H1 (cell line): ENCODE measurements at regions not wholly inside any gene's neighbourhood (a gene's known extent, or its start where the extent isn't known, plus 50 kb on each side); places are given as distances from the start of the nearest gene placed in this dataset.

Source experiments
- CTCF ChIA-PET: fragments of 300-600 bp; sonication (Branson Sonifier 250); formaldehyde crosslinking; loops from one replicate; lab custom pipeline; 2021; ENCODE audit not compliant: partially characterized antibody; lab: Charles Lee
- POLR2A ChIA-PET: fragments of 300-600 bp; sonication (Branson Sonifier 250); formaldehyde crosslinking; loops from one replicate; lab custom pipeline; 2021; ENCODE audit warnings: inconsistent platforms; ENCODE audit not compliant: partially characterized antibody; lab: Charles Lee
- DNase-seq, 2 experiments: peaks; one replicate each; pipeline versions ENCODE4 v3.0.0 to v3.0.0-alpha.2; 2010 to 2022; ENCODE audit warnings: low spot score in 2 of 2, low read depth in 1 of 2, mixed read lengths in 1 of 2
- FAIRE-seq: peaks from 2 replicates; lab custom pipeline; 2011; peaks lifted over from hg19 to GRCh38; lab: Jason Lieb, UNC
- H2AFZ ChIP-seq: 2 replicates; pipeline ENCODE4 v1.8.1; 2012; ENCODE audit warnings: low read length, inconsistent platforms
- H2AK5ac ChIP-seq: 2 replicates; pipeline ENCODE4 v1.6.1; 2013; ENCODE audit warnings: low read depth, low read length
- H2BK120ac ChIP-seq: replicated peaks from 2 replicates; pipeline ENCODE3; 2013; ENCODE audit warnings: low read depth, low read length, inconsistent platforms
- H2BK12ac ChIP-seq: 2 replicates; pipeline ENCODE4 v1.6.1; 2013; ENCODE audit warnings: low read depth, low read length
- H2BK15ac ChIP-seq: 2 replicates; pipeline ENCODE4 v1.6.1; 2013; ENCODE audit warnings: low read length
- H2BK20ac ChIP-seq: 2 replicates; pipeline ENCODE4 v1.6.1; 2013; ENCODE audit warnings: low read length
- H2BK5ac ChIP-seq: 2 replicates; pipeline ENCODE4 v1.6.1; 2013; ENCODE audit warnings: low read depth, low read length
- H3K14ac ChIP-seq: 2 replicates; pipeline ENCODE4 v1.6.1; 2013; ENCODE audit warnings: inconsistent platforms; ENCODE audit not compliant: insufficient read length
- H3K18ac ChIP-seq: 2 replicates; pipeline ENCODE4 v1.6.1; 2013; ENCODE audit warnings: low read length; ENCODE audit errors: extremely low read depth
- H3K23ac ChIP-seq: 2 replicates; pipeline ENCODE4 v1.6.1; 2013; ENCODE audit warnings: inconsistent platforms; ENCODE audit not compliant: insufficient read length
- H3K23me2 ChIP-seq: 2 replicates; pipeline ENCODE4 v1.6.1; 2013; ENCODE audit warnings: low read depth, low read length
- H3K27ac ChIP-seq: 2 replicates; pipeline ENCODE4 v1.6.1; 2011; ENCODE audit warnings: low read depth, low read length, inconsistent platforms
- H3K27me3 ChIP-seq, 4 experiments: replicated peaks in 1 of 4; 1 replicate in 1 of 4; 2 replicates in 3 of 4; pipeline versions ENCODE4 v1.6.1 to v1.8.1; 2011 to 2013; ENCODE audit warnings: low read length in 3 of 4, mild to moderate bottlenecking in 3 of 4, inconsistent platforms in 2 of 4, mixed read lengths in 2 of 4, moderate library complexity in 1 of 4; ENCODE audit not compliant: control insufficient read depth in 3 of 4, insufficient read depth in 3 of 4; ENCODE audit errors: extremely low read depth in 1 of 4
- H3K36me3 ChIP-seq, 4 experiments: 2 replicates each; pipeline versions ENCODE4 v1.6.1 to v1.8.1; 2011 to 2013; ENCODE audit warnings: mild to moderate bottlenecking in 4 of 4, low read length in 3 of 4, moderate library complexity in 2 of 4, control low read depth in 1 of 4, inconsistent platforms in 1 of 4; ENCODE audit not compliant: insufficient read depth in 4 of 4, control insufficient read depth in 2 of 4
- H3K4ac ChIP-seq: replicated peaks from 2 replicates; pipeline ENCODE3; 2013; ENCODE audit warnings: low read length, low read depth, mixed read lengths, inconsistent platforms; ENCODE audit not compliant: insufficient read length
- H3K4me1 ChIP-seq, 4 experiments: replicated peaks in 1 of 4; 1 replicate in 1 of 4; 2 replicates in 3 of 4; pipeline versions ENCODE4 v1.6.1 to v1.8.1; 2011 to 2013; ENCODE audit warnings: low read length in 3 of 4, inconsistent platforms in 2 of 4, mixed read lengths in 1 of 4; ENCODE audit not compliant: insufficient read depth in 4 of 4, control insufficient read depth in 3 of 4
- H3K4me2 ChIP-seq, 2 experiments: 2 replicates each; pipeline versions ENCODE4 v1.6.1 to v1.8.1; 2011 to 2013; ENCODE audit warnings: low read depth in 2 of 2, low read length in 2 of 2, control low read depth in 1 of 2, inconsistent platforms in 1 of 2, mild to moderate bottlenecking in 1 of 2; ENCODE audit not compliant: insufficient read depth in 1 of 2
- H3K4me3 ChIP-seq, 4 experiments: fragments of 200-600, 300-600 bp in 1 of 4; sonication (generic), shearing (Covaris generic), sonication (Bioruptor Twin) in 1 of 4; 2 replicates each; pipeline versions ENCODE4 v1.5.1 to v1.8.1; 2011 to 2016; ENCODE audit warnings: low read length in 4 of 4, low read depth in 3 of 4, control low read depth in 2 of 4, inconsistent platforms in 2 of 4, mild to moderate bottlenecking in 2 of 4, mixed read lengths in 1 of 4, moderate library complexity in 1 of 4; ENCODE audit not compliant: insufficient read depth in 2 of 4; ENCODE audit errors: extremely low read depth in 1 of 4
- H3K56ac ChIP-seq: replicated peaks from 2 replicates; pipeline ENCODE3; 2013; ENCODE audit warnings: low read depth, mild to moderate bottlenecking, mixed read lengths, low read length, inconsistent platforms; ENCODE audit not compliant: insufficient read length
- H3K79me1 ChIP-seq: 2 replicates; pipeline ENCODE4 v1.6.1; 2013; ENCODE audit warnings: low read depth, low read length, control low read depth
- H3K79me2 ChIP-seq, 2 experiments: 2 replicates each; pipeline versions ENCODE4 v1.6.1 to v1.8.1; 2012 to 2013; ENCODE audit warnings: low read length in 2 of 2, mild to moderate bottlenecking in 2 of 2, inconsistent platforms in 1 of 2; ENCODE audit not compliant: insufficient read depth in 2 of 2, control insufficient read depth in 1 of 2
- H3K9ac ChIP-seq, 4 experiments: replicated peaks in 1 of 4; 1 replicate in 1 of 4; 2 replicates in 3 of 4; pipeline versions ENCODE4 v1.6.1 to v1.8.1; 2011 to 2013; ENCODE audit warnings: low read depth in 3 of 4, low read length in 3 of 4, control low read depth in 2 of 4, mild to moderate bottlenecking in 2 of 4, moderate library complexity in 2 of 4, inconsistent platforms in 1 of 4; ENCODE audit errors: extremely low read depth in 1 of 4
- H3K9me3 ChIP-seq, 2 experiments: 2 replicates each; pipeline versions ENCODE4 v1.6.1 to v1.8.1; 2012 to 2013; ENCODE audit warnings: mild to moderate bottlenecking in 2 of 2, moderate library complexity in 2 of 2, control low read depth in 1 of 2, inconsistent platforms in 1 of 2, low read depth in 1 of 2, low read length in 1 of 2, mixed read lengths in 1 of 2; ENCODE audit not compliant: insufficient read depth in 2 of 2
- H4K20me1 ChIP-seq, 2 experiments: replicated peaks in 1 of 2; 2 replicates each; pipeline versions ENCODE3 to v1.8.1; 2011 to 2013; ENCODE audit warnings: inconsistent platforms in 2 of 2, low read length in 2 of 2, mild to moderate bottlenecking in 1 of 2; ENCODE audit not compliant: insufficient read depth in 2 of 2, control insufficient read depth in 1 of 2
- H4K5ac ChIP-seq: 2 replicates; pipeline ENCODE4 v1.6.1; 2013; ENCODE audit warnings: low read length, low read depth, mixed read lengths, inconsistent platforms; ENCODE audit not compliant: insufficient read length
- H4K8ac ChIP-seq: 2 replicates; pipeline ENCODE4 v1.8.0; 2013; ENCODE audit warnings: mild to moderate bottlenecking, moderate library complexity, low read length, inconsistent platforms; ENCODE audit not compliant: insufficient read depth; ENCODE audit errors: extremely low read depth
- H4K91ac ChIP-seq: replicated peaks from 2 replicates; pipeline ENCODE3; 2013; ENCODE audit warnings: low read length, mixed read lengths, inconsistent platforms; ENCODE audit not compliant: insufficient read length
- BACH1 ChIP-seq: IDR thresholded peaks from 2 replicates; pipeline ENCODE4 v1.6.1; 2012; ENCODE audit warnings: low read length, improper control_type of control experiment
- HDAC6 ChIP-seq: IDR thresholded peaks from one replicate; pipeline ENCODE4 v1.7.1; 2012; ENCODE audit warnings: low read depth, mild to moderate bottlenecking, inconsistent platforms, low read length, moderate library complexity
- KDM1A ChIP-seq: fragments of 200-600, 300-600 bp; sonication (generic); IDR thresholded peaks from 2 replicates; pipeline ENCODE4 v1.7.1; 2016; ENCODE audit warnings: mild to moderate bottlenecking, low read length, borderline replicate concordance
- NRF1 ChIP-seq: IDR thresholded peaks from 2 replicates; pipeline ENCODE4 v1.6.1; 2011; ENCODE audit warnings: mild to moderate bottlenecking, low read depth, low read length, improper control_type of control experiment
- TBP ChIP-seq: IDR thresholded peaks from 2 replicates; pipeline ENCODE4 v1.6.1; 2011; ENCODE audit warnings: low read depth, low read length, improper control_type of control experiment
- TCF12 ChIP-seq: IDR thresholded peaks from 2 replicates; pipeline ENCODE4 v1.6.1; 2011; ENCODE audit warnings: low read depth, mild to moderate bottlenecking, low read length
- WGBS, 2 experiments: shearing (Covaris generic) in 1 of 2; methylation state at CpG; one replicate each; pipeline versions ENCODE4 v1.1.6 to v1.1.7; 2013 to 2015; ENCODE audit warnings: low lambda C conversion rate in 2 of 2, mixed read lengths in 2 of 2, inconsistent platforms in 1 of 2, low coverage in 1 of 2, missing lambda C conversion rate in 1 of 2; ENCODE audit not compliant: insufficient replicate concordance in 2 of 2, insufficient coverage in 1 of 2, insufficient read length in 1 of 2; ENCODE audit errors: extremely low coverage in 1 of 2, missing lambda C conversion rate in 1 of 2; 5-methylcytosine and 5-hydroxymethylcytosine counted together

DNA sequence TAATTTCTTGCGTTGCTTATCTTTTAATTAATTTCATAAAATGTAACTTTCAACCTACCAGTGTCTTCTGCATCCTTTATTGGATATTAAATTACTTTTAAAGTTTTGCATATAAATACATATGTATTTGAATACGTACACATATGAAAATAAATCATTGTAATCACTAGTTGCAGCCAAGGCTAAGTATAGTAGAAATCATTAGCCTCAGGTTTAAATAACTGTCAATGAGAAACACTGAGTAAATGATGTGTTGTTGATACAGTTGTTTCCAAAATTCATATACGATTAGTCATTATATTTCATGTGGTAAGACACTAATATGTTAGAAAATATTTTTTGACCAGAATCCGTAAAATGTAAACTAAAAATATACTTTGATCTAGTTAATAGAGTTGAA is 1267.1 kb upstream of the PCDH20 start:
- Histone ChIP-seq H3K36me3 (no peaks in the 10 kb centered on the region), H2BK120ac (no peak overlapping the region), H3K79me1 (no peaks in the 10 kb centered on the region), H3K79me2 (no peaks in the 10 kb centered on the region), H3K18ac (no peak overlapping the region), H3K23me2 (no peaks in the 10 kb centered on the region), H3K4me2 (no peak overlapping the region), H3K27ac (no peak overlapping the region), H2BK5ac (no peak overlapping the region), H3K4me1 (no peaks in the 10 kb centered on the region), H4K20me1 (no peaks in the 10 kb centered on the region), H2BK12ac (no peak overlapping the region), H2AFZ (no peak overlapping the region), H3K56ac (no peak overlapping the region), H2BK20ac (no peak overlapping the region), H3K23ac (no peak overlapping the region), H3K14ac (no peak overlapping the region), H3K9ac (no peak overlapping the region), H3K27me3 (no peaks in the 10 kb centered on the region), H2AK5ac (no peak overlapping the region), H4K91ac (no peak overlapping the region), H3K9me3 (no peaks in the 10 kb centered on the region), H3K4me3 (no peak overlapping the region), H2BK15ac (no peak overlapping the region), H4K8ac (no peak overlapping the region), H4K5ac (no peak overlapping the region), H3K4ac (no peak overlapping the region)
- CTCF ChIA-PET: no interaction called here
- no peak for FAIRE-seq
- 90% methylated on average over 4 of the region's 4 CpGs; no CpG with 5 or more reads in 1 of the 2 experiments for WGBS, 2 experiments
- no peak for DNase-seq
- POLR2A ChIA-PET: no interaction called here
- TF ChIP-seq KDM1A (no peak), BACH1 (no peak), HDAC6 (no peak), TCF12 (no peak), TBP (no peak), NRF1 (no peak)
